ENCODE measurements at regions not wholly inside any gene's neighbourhood (a gene's known extent, or its start where the extent isn't known, plus 50 kb on each side); places are given as distances from the start of the nearest gene placed in this dataset.

DNA sequence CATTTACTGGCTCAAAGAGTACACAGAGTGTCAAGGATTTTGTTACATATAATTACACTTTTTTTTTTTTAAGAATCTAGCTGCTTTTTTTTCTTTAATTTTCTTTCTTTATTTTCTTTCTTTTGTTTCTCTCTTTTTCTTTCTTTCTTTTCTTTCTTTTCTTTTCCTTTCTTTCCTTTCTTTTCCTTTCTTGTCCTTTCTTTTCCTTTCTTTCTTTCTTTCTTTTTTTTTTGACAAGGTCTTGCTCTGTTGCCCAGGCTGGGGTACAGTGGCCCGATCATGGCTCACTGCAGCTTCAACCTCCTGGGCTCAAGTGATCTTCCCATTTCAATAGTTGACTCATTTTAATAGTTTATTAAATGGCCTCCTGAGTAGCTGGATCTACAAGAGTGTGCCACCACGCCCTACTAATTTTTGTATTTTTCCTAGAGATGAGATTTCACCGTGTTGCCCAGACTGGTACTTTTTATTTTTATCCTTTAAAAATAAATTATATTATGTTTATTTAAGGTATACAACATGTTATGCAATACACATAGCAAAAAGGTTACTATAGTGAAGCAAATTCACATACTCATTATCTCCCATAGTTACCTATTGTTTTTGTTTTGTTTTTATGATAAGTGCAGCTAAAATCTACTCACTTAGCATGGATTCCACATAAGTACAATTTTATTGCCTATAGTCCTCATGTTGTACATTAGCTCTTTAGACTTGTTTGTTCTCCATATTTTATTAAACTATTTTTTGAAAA, 381.5 kb upstream of the KLF4 start:
- Histone ChIP-seq H2BK5ac (ENCODE audit: low read depth, low read length, poor library complexity, severe bottlenecking) (no peak overlapping the region), H2AK9ac (replicated peaks; ENCODE audit: low read depth, low read length, poor library complexity) (no peak overlapping the region), H2BK15ac (ENCODE audit: low read depth, low read length) (no peak overlapping the region), H4K5ac (ENCODE audit: low read depth, low read length) (no peak overlapping the region), H3K4me2 (ENCODE audit: low read depth, low read length) (no peak overlapping the region), H3K36me3 (ENCODE audit: control insufficient read depth, insufficient read depth, low read length) (no peaks in the 10 kb centered on the region), H4K8ac (ENCODE audit: low read depth in 2 of 2, low read length in 2 of 2) (no peak overlapping the region), H3K23ac (ENCODE audit: low read depth, low read length) (no peak overlapping the region), H3K4me1 (ENCODE audit: control insufficient read depth, insufficient read depth, low read length) (no peaks in the 10 kb centered on the region; the same call in 1 of the 2 replicates), H4K91ac (ENCODE audit: insufficient read depth, low read depth, low read length) (no peak overlapping the region), H3K56ac (ENCODE audit: extremely low read depth, insufficient read depth, low read length) (no peak overlapping the region), H3K4ac (ENCODE audit: low read depth, low read length) (no peak overlapping the region), H3K18ac (ENCODE audit: low read depth, low read length) (no peak overlapping the region), H3K14ac (replicated peaks; ENCODE audit: low read depth, low read length) (no peak overlapping the region), H4K20me1 (ENCODE audit: insufficient read depth, low read length) (no peaks in the 10 kb centered on the region), H3K79me1 (ENCODE audit: low read depth in 1 of 2, low read length in 2 of 2) (no peaks in the 10 kb centered on the region), H3K27ac (ENCODE audit: insufficient read depth, low read length) (no peak overlapping the region), H3K9me1 (ENCODE audit: insufficient read depth, low read length) (no peaks in the 10 kb centered on the region), H3K4me3 (ENCODE audit: insufficient read depth, low read depth, low read length) (no peak overlapping the region), H3K27me3 (ENCODE audit: control insufficient read depth, insufficient read depth, low read length) (no peaks in the 10 kb centered on the region; the same call in 1 of the 2 replicates), H3K9ac (ENCODE audit: low read depth, low read length) (no peak overlapping the region), H2AK5ac (ENCODE audit: low read depth, low read length) (no peak overlapping the region), H2BK120ac (ENCODE audit: low read depth, low read length) (no peak overlapping the region), H2BK20ac (ENCODE audit: low read depth, low read length) (no peak overlapping the region), H3K9me3 (ENCODE audit: control insufficient read depth, insufficient read depth, low read length) (no peaks in the 10 kb centered on the region), H2AFZ (replicated peaks; ENCODE audit: low read length, poor library complexity) (no peak overlapping the region)
- DNase-seq (no peak), ATAC-seq (ENCODE audit: low read depth) (no peak)
- in situ Hi-C loops (cut with MboI; ENCODE audit: low sequenced_read_pairs), result no loop called here
- dilution Hi-C loops (cut with HindIII; ENCODE audit: low sequenced_read_pairs, unreplicated experiment), result no loop called here
- ChIA-PET CTCF (interaction anchor here (1.0 kb wide), 1 partner anchor 10 kb away, joined by 3 read pairs; no protein-coding TSS in a partner anchor), POLR2A (ENCODE audit: unreplicated experiment) (no interaction called here)
- intact Hi-C loops (cut with micrococcal nuclease), result loop anchor here (10.0 kb wide), 1 partner anchor 894 kb away; no protein-coding TSS in a partner anchor
- no CpG with 5 or more reads among the region's 3 CpGs for WGBS, 2 experiments (ENCODE audit: extremely low coverage in 2 of 2, insufficient read length in 1 of 2)
- TF ChIP-seq CEBPB (IDR thresholded peaks at IDR 0.05; ENCODE audit: low read depth, low read length) (peak; percentile 14; the same call in 1 of the 2 replicates), POLR2A (IDR thresholded peaks at IDR 0.05; ENCODE audit: low read depth, low read length) (no peak)
- no TSS peak for BruUV-seq (replicated peaks)
